CD4-positive, alpha-beta T cell treated with Interleukin-15 for 1 hour (primary cell): ENCODE measurements at regions not wholly inside any gene's neighbourhood (a gene's known extent, or its start where the extent isn't known, plus 50 kb on each side); places are given as distances from the start of the nearest gene placed in this dataset.
"Not testable (repeated sequence)": the region's sequence is repeated elsewhere in the genome, so short reads cannot be mapped to it uniquely, and the experiment has no call there.

ENCODE experiments used
- DNase-seq: peaks from one replicate; pipeline ENCODE4 v3.0.0-alpha.2; 2020

DNA sequence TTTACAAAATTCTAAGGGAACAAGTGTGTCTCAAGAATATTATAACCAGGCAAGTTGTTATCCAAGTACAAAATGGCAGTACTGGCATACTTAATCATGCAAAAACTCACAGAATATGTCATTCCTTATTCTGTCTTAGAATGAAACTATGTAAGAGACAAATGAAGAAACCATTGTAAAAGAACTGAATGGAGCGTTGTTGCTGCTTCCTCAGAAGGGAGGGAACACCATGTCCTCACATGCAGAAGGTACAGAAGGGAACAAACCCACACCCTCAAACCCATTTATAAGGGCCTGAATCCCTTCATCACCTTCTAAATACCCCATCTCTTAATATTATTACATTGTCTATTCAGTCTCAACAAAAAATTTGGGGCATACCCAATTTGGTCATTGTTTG lies 960.0 kb downstream of the LTN1 start:
- DNase-seq: not testable (repeated sequence)

DNA sequence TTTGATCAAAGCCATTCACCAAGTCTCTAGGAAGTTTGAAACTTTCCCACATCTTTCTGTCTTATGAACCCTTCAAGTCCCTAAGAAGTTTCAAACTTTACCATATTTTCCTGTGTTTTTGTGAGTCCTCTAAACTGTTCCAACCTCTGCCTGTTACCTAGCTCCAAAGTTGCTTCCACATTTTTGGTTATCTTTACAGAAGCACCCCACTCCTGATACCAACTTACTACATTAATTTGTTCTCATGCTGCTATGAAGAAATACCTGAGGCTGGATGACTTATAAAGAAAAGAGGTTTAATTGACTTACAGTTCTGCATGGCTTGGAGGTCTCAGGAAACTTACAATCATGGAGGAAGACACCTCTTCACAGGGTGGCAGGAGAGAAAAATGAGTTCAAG lies 961.6 kb downstream of the LTN1 start:
- DNase-seq: not testable (repeated sequence)

DNA sequence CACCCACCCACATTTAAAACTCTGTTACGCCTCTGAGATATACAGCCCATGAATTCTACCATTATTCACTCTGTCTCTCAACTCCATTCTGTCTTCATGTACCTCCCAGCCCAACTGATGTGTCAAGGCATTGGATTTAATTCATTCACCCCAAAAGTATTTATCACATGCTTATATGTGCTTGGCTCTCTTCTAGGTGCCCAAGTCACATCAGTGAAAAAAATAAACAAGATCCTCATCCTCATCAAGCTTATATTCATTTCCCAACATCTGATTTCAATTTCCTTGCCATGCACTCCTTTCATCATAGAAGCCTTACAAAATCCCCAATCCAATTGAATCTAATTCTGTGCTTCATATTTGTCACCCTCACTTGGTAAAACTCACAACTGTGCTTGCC lies 967.6 kb downstream of the LTN1 start:
- DNase-seq: no peak

DNA sequence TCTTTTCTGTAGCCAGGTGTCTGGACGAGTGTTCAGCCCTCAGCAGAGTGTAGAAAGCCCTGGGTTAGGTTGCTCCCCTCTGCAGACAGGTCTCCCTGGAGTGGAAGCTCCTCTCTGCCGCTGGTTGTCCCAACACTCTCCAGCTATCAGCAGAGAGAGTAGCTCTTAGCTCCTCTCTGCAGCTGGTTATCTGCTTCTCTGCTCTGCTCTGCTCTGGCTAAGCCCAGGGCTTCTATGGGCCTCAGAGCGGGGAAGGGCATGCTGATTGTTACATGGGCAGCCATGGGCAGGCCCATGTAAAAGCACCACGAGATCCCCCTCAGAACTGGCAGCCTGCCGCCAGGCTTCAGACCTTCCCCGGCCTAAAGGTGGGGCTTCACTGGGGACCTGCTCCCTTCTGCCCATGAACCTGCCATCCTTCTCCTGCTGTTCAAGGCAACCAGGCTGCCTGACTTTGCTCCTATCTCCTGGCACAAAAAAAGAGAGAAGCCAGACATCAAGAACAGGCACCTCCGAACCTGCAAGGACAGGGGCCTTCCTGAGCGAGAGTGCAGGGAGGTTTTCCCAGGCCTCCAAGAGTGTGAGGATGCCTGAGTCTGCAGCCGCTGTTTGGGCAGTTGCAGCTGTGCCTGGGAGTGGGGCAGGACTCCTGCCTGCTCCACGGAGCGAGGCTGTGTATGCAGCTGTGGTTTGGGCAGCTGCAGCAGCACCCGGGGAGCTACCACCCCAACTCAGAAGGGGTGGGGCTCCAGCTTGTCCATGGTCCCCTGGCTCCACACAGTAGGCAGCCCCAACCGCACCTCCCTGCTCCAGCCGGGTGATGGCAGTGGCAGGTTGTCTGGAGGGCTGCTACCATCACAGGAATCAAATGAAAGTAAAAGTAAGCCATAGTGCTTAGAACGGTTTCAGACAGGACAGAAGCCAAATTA lies 973.7 kb downstream of the LTN1 start:
- no peak for DNase-seq

DNA sequence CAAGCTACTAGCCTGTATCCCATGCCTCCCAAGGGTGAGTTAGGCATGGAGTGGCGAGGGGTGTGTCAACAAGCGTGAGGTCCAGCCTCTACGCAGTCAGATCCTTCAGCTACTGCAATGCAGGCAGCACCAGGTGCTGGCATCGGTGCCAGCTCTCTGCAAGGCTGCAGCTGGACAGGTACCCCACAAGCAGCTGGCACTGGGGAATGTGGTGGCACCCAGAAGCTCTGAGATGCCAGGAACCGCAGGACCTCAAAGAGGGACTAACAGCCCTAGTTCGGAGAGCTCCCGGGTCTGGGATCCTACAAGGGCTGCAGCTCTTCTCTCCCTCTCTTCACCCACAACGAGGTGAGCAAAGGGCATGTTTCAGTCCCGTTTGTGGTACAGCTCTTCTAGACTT lies 974.5 kb downstream of the LTN1 start:
- DNase-seq: no peak

DNA sequence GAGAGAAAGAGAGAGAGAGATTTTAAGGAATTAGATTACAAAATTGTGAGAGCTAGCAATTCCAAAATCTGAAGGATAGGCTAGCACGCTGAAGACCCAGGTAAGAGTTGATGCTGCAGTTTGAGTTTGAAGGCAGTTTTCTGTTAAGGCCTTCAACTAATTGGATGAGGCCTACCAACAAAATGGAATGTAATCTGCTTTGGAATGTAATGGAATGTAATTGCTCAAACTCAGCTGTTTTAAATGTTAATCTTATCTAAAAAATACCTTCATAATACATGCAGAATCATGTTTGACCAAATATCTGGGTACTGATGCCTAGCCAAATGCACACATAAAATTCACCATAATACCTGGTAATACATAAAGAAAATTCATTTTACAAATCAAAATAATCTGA lies 976.1 kb downstream of the LTN1 start:
- no peak for DNase-seq

DNA sequence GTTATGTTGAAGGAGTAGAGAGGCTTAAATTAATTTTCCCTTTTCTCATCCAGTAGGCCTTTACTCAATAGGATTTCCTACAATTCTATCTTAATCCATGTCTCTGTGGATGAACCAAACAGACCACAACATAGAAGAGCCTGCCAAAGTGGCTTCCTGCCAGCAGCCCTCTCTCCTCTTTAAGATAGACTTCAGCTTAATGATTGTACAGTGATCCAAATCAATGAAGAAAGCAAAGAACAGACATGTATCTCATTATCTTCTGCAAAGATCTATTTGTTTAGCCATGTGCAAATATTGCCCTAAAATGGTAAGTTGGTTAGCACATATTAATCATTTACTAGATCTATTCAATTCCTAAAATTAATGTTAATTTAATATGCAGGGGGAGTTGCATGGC lies 979.6 kb downstream of the LTN1 start:
- not testable (repeated sequence) for DNase-seq

DNA sequence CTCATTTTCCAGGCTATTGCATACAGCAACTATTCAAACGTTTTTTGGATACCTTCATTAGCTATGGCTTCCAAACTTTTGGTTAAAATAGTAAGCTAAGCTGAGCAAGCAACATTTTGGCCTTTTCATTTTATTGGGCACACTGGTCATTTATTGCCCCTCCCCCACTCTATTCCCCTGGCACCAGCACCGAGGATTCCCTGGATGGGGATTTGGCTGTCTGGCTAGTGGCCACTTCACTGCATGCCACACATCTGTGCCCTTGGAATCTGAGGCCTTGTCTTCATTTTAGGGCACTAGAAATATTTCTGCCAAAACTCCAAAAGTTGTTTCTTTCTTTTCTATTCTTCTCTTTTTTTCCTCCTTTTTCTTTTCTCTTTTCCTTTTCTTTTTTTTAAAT lies 980.7 kb downstream of the LTN1 start:
- not testable (repeated sequence) for DNase-seq

DNA sequence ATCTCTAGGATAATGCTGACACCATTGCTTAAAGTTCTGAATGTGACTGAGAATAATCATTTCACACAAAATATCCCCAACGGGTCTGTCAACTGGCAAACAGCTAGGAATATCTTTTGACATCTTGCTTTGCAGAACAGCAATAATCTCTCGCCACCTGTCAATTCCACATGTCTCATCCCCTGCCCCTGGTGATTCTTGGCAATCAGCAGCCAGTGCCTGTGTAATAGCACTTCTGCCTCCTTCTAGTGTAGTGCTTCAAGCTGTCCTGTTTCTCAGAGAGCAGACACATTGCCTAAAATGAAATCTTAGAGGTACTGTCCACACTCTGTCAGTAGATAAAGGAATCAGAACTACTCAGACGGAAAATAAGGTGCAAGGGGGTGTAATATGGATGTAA lies 984.4 kb downstream of the LTN1 start:
- not testable (repeated sequence) for DNase-seq

DNA sequence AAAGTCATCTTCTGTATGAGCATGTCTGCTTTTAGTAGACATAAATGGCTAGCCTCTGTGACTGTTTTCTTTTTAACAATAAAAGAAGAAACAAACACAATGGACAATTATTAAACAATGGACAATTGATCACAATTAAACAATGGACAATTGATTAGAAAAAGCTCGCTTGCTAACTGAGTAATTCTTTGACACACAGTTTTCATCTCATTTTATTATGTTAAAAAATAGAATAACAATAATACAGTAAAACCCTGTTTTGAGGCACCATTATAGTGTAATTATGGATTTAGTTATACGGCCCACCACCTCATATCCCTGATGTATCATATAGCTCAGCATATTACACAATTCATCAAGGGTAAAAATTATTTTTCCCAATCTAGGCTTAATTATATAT lies 989.0 kb downstream of the LTN1 start:
- DNase-seq: not testable (repeated sequence)

DNA sequence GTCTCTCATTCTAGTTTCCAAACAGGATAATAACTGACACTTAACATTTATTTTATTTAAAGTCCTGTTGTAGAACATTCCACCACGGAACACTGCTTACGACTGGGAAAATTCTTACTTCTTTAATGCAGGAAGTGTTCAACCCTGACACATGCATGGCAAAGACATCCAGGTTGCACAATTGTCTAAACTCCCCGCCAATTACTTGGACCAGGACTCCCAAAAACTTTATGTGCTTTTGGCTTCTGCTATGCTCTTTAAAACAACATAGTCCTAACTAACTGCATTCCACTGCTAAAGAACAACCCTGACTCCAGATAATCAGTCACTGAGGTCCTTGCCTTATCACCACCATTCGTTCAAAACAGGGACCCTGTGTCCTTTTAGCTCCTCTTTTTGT lies 995.8 kb downstream of the LTN1 start:
- DNase-seq: not testable (repeated sequence)

DNA sequence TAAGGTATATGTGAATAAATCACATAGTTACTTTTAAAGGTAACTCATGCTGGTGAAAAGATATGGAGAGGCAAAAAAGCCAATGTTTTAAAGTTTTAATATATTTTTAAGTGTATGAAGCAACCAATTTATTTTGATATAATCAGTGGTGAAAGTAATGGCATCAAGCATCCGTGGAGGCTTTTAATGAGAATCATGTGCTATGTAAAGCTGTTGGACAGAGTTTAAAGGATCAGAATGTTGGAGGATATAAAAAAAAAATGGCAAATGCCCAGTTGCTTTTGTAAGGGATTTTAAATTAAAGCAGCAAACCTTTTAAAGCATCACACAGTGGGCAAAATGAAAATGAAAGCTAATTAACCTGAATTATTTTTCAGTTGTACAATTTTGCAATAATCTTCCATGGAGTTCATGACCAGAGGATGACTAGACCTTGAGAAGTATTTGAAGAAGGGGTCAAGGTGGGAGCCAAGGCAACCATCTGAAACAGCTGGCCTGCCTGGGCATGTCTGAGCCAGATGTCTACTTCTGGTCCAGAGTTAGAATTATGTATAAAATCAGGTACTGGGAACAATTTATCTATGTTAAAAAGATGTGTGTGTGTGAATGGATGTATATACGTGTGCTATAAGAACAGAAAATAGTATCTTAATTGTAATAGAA lies 1007.9 kb downstream of the LTN1 start:
- not testable (repeated sequence) for DNase-seq

DNA sequence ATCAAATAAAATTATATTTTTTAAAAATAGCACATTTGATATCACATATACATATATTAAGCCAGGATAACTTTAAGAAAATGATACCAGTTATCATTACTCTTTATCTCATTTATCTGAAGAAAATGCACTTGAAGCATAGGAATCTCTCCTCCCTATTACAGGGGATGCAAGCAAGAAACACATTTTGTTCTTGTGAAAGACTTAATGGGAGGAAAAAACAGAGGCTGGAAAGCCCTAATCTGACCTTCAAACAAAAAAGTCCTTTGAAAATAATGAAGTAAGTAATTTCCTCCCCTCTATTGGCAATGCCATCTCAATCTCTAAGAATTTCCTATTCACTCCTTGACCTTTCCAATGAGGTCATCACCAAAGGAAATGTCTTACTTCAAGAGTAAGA lies 1012.6 kb upstream of the ADAMTS5 start:
- DNase-seq: not testable (repeated sequence)

DNA sequence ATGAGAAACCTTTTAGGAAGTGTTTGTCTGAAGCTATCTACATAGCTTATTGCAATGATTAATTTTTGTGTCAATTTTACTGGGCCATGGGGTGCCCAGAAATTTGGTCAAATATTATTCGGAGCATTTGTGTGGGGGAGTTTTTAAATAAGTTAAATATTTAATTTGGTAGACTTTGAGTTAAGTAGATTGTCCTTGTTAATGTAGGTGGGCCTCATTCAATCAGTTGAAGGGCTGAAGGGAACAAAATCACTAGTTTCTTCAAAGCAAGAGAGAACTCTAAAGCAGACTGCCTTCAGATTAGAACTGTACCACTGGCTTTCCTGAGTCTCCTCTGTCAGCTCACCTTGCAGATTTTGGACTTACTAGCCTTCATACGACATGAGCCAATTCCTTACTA lies 1008.6 kb upstream of the ADAMTS5 start:
- no peak for DNase-seq

DNA sequence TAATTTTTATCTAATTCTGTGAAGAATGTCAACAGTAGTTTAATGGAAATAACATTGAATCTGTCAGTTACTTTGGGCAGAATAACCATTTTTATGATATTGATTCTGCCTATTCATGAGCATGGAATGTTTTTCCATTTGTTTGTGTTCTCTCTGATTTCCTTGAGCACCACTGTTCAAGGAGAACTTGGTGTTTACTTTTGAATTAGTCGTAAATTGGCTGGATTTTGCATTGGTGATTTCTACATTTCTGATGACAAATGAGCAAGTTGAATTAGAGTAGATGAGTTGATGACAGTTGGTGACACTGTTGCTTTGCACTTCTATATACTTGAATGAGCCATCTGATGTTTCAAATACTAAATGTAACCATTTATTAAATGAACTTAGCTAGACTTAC lies 1007.3 kb upstream of the ADAMTS5 start:
- DNase-seq: not testable (repeated sequence)

DNA sequence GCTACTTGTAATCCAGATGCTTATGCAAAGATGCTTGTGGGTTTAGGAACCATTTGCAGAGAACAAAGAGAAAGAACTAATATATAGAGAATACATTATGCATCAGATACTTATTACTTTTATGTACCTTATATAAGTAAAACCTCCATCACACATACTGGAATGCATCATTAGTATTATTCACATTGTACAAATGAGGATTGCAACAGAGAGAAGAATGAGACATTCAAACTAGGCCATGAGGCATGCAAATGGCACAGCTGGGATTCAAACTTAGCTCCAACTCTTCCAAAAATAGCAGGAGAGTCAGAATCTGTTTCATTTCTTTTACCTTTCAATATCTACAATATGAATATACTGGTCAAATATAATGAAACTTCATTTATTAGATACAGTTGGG lies 1001.4 kb upstream of the ADAMTS5 start:
- DNase-seq: not testable (repeated sequence)

DNA sequence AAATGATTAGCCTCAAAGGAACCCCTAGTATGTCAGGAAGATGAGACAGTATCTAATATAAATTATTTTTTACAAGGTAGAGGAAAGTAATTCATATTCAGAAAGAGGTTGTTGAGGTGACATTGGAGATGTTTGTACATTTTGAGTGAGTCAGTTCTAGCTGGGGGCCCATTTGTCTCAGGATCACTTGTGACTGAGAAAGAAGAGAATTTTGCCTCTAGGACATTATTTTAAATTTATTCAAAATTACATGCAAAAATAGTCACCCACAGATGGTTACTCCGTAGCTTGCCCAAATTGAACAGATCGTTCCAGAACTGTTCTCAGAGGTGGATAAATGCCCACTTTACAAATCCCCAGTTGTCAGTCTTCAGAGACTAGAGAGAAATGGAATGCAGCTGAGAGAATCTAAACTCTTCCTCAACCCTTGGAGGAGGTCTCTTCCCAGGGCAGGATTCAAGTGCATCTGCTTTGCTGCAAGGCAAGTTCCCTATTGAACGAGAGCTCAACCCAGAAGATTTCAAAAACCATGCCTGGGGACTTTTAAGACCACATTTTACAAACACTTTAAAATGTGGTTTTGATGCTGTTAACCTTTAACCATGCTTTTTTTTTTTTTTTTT lies 987.8 kb upstream of the ADAMTS5 start:
- DNase-seq: no peak

DNA sequence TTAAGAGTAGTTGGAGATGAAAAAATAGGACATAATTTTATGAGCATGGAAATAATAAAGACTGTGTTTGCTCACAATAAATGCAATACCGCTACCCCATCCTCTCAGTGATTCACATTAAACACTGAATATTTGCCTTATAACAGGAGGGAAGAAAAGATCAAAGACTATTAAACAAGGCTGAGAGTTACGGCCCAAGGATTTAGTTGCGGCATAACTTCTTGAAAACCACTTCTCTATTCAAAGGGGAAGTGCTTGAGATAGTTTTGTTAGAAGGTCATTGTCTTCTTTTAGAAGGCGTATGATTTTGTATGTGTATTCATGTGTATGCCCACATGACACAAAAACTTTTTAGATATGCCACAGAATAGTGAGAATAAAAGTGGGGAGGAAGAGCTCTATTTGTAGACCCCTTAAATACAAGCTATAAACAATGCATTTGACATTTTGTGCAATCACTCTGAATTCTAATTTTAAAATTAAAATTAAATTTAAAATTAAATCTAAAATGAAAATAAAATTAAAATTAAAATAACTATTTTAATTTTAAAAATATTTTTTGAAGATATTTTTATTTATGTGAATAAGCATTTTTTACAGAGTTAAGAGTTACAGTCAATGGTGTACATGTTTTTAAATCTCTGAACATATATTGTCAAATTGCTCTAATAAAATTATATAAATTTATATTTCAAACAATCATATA lies 986.6 kb upstream of the ADAMTS5 start:
- DNase-seq: no peak

DNA sequence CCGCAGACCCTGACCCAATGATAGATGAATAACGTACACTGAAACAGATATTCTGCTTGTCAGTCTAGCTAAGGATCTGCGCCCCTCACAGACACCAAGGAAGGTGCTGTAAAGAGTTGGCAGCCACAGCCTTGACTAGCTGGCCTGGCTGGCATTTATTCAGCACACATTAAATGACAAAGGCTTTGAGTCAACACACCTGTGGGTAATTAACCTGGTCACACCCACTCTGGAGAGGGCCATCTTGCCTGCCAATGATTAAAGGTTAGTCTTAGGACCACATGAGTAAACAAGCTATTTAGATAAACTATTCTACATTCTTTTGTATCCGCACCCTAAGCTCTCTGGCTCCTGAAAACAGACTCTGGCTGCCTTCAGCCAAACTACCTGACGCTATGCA lies 982.2 kb upstream of the ADAMTS5 start:
- DNase-seq: not testable (repeated sequence)

DNA sequence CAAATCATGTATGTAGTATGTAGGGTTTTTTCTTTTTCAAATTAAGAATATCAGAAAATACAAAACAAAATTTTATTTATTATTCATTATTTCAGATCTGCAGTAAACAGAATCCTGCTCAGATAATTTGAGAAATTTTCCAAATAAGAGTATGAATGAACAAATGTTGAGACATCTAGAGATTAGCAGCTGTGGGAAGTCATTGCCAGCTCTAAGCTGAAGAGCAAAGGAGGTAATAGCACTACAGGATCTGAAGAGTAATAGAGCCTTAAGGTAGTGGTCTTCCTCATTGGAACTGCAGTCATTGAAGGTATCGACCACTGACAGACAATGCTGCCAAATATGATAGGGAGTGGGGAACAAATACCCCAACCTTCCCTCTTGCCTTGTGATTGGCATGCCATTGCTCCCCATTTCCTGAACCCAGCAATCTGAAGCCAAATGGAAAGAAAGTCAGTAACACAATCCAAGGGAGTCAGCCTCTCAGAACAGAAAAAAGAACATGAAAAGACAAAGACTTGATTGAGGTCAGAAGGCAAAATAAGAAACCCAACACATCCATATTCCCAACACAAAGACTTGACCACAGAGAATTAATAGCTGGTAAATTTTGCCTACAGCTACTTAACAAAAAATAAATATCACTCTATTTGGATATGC lies 963.4 kb upstream of the ADAMTS5 start:
- not testable (repeated sequence) for DNase-seq

DNA sequence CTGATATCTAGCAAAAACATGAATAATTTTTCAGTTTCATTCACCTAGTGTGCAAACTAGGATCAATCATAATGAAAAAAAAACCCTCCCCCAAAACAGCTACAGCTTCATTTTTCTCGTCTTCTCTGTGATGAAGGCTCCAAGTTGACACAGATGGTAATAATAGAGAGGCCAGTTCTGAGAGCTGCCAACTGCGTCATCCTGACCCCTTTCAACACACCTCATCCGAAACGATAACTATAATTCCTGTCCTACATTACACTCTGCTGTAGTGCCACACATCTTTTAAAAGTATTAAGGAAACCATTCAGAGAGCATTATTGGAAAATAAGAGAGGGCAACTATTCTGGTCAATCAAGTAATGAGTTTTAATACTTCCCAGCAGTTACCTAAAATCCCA lies 962.3 kb upstream of the ADAMTS5 start:
- DNase-seq: not testable (repeated sequence)

DNA sequence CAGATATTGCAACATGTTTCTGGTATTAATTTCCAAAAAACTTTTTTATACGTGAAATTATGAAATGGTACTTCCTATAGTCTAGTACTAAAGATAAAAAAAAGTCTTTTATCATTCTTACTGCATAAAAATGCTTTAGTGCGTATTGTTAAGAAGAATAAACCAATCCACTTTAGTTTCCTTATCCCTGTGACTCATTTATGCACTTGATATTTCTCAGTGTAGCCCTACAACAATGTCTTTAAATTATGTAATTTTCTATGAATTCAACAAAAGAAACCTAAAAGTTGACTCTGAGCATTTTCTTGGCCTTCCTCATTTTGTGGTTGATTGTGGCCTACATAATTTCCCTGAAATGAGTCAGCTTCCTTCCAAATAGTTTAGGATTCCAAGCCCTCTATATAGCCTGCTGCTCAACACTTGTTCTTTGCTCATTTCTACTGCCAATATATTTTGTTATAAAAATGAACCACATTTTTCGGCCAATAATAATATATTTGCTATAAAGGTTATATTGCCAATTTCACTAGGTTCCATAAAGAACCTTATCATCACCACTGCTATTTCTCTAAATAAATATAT lies 961.7 kb upstream of the ADAMTS5 start:
- DNase-seq: not testable (repeated sequence)
